Caco-2 (cell line): ENCODE measurements at regions not wholly inside any gene's neighbourhood (a gene's known extent, or its start where the extent isn't known, plus 50 kb on each side); places are given as distances from the start of the nearest gene placed in this dataset.

Experiments used
- BruUV-seq: library from RNA; stranded (reverse); fragments of 400-500 nt; replicated peaks from 2 replicates; lab custom pipeline; 2021; lab: Mats Ljungman, UMichigan
- CTCF ChIA-PET: fragments of 300-600 bp; sonication (Branson Sonifier 250); formaldehyde crosslinking; loops from one replicate; lab custom pipeline; 2022; ENCODE audit warnings: antibody characterized with exemption; lab: Charles Lee
- POLR2A ChIA-PET: fragments of 300-600 bp; sonication (Branson Sonifier 250); formaldehyde crosslinking; loops from one replicate; lab custom pipeline; 2022; ENCODE audit warnings: antibody characterized with exemption; lab: Charles Lee
- DNase-seq, 2 experiments: peaks; one replicate each; pipeline versions ENCODE4 v3.0.0 to v3.0.0-alpha.2; 2020 to 2022
- H3K27me3 ChIP-seq: replicated peaks from 2 replicates; pipeline ENCODE4 v1.6.0; 2011; ENCODE audit warnings: low read length; ENCODE audit not compliant: control insufficient read depth, insufficient read depth
- H3K36me3 ChIP-seq: 2 replicates; pipeline ENCODE4 v1.5.1; 2011; ENCODE audit warnings: low read length; ENCODE audit not compliant: control insufficient read depth, insufficient read depth
- H3K4me1 ChIP-seq: fragments of 250-450 bp; sonication (Bioruptor Pico); 2 replicates; pipeline ENCODE4 v1.5.1; 2020; ENCODE audit warnings: mild to moderate bottlenecking
- H3K4me3 ChIP-seq: 2 replicates; pipeline ENCODE4 v1.5.1; 2011; ENCODE audit warnings: low read depth, mild to moderate bottlenecking, control low read depth, low read length
- H3K9me3 ChIP-seq: fragments of 250-450 bp; sonication (Bioruptor Pico); 2 replicates; pipeline ENCODE4 v1.5.1; 2020; ENCODE audit warnings: mild to moderate bottlenecking, moderate library complexity
- H3K27ac Mint-ChIP-seq: one replicate; pipeline ENCODE4 v1.8.0; 2022; ENCODE audit warnings: mixed read lengths; ENCODE audit not compliant: unreplicated experiment
- H3K27me3 Mint-ChIP-seq: one replicate; pipeline ENCODE4 v1.8.0; 2022; ENCODE audit warnings: mixed read lengths; ENCODE audit not compliant: insufficient read depth, unreplicated experiment
- H3K36me3 Mint-ChIP-seq: one replicate; pipeline ENCODE4 v1.8.0; 2022; ENCODE audit warnings: mild to moderate bottlenecking, mixed read lengths; ENCODE audit not compliant: insufficient read depth, unreplicated experiment
- H3K4me1 Mint-ChIP-seq: one replicate; pipeline ENCODE4 v1.8.0; 2022; ENCODE audit warnings: low read depth, mixed read lengths; ENCODE audit not compliant: unreplicated experiment
- H3K4me3 Mint-ChIP-seq: one replicate; pipeline ENCODE4 v1.8.0; 2022; ENCODE audit warnings: mild to moderate bottlenecking, moderate library complexity, mixed read lengths; ENCODE audit not compliant: unreplicated experiment
- H3K9me3 Mint-ChIP-seq: one replicate; pipeline ENCODE4 v1.8.0; 2022; ENCODE audit warnings: mixed read lengths; ENCODE audit not compliant: unreplicated experiment
- intact Hi-C: fragments of 100-400 bp; cut with micrococcal nuclease; formaldehyde crosslinking; loops from one replicate; pipeline ENCODE4 v1.10.0; 2022; ENCODE audit not compliant: unreplicated experiment
- TF ChIP-seq, protein P1 (sequence below), 2 experiments: fragments of 200-600 bp in 1 of 2; IDR thresholded peaks; 1 replicate in 1 of 2; 2 replicates in 1 of 2; pipeline versions ENCODE4 v1.5.1 to v1.8.0; 2011 to 2022; ENCODE audit warnings: antibody characterized with exemption in 1 of 2, control low read depth in 1 of 2, inconsistent platforms in 1 of 2, low read depth in 1 of 2, low read length in 1 of 2, mild to moderate bottlenecking in 1 of 2, moderate library complexity in 1 of 2; ENCODE audit not compliant: insufficient read depth in 1 of 2, severe bottlenecking in 1 of 2, unreplicated experiment in 1 of 2

DNA sequence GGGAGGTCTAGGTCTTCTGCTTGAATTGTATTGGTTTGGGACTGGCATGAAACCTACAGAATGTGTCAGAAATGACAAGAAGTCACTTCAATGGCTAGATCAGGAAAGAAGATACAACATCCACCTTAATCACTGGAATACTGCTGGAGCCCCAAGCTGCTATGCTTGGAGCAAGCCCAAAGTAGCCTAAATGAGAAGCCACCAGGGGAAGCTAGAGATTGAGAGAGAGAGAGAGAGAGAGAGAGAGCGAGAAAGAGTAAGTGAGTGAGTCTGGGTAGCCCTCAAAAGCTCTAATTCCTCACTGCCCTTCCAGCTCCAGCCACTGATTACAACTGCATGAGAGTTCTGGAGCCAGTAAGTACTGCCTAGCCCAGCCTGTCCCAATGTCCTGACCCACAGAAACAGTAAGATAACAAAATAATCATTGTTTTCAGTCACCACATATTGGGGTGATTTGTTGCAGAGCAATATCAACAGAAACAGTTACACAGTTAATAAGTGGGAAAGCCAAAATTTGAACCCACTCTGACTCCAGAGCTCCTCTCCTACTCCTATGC lies 529.2 kb upstream of the GOLIM4 start:
- TF ChIP-seq, protein P1, sequence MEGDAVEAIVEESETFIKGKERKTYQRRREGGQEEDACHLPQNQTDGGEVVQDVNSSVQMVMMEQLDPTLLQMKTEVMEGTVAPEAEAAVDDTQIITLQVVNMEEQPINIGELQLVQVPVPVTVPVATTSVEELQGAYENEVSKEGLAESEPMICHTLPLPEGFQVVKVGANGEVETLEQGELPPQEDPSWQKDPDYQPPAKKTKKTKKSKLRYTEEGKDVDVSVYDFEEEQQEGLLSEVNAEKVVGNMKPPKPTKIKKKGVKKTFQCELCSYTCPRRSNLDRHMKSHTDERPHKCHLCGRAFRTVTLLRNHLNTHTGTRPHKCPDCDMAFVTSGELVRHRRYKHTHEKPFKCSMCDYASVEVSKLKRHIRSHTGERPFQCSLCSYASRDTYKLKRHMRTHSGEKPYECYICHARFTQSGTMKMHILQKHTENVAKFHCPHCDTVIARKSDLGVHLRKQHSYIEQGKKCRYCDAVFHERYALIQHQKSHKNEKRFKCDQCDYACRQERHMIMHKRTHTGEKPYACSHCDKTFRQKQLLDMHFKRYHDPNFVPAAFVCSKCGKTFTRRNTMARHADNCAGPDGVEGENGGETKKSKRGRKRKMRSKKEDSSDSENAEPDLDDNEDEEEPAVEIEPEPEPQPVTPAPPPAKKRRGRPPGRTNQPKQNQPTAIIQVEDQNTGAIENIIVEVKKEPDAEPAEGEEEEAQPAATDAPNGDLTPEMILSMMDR (IDR thresholded peaks at IDR 0.05; ENCODE audit: insufficient read depth in 1 of 2, low read depth in 1 of 2, low read length in 1 of 2, severe bottlenecking in 1 of 2, unreplicated experiment in 1 of 2): no peak

DNA sequence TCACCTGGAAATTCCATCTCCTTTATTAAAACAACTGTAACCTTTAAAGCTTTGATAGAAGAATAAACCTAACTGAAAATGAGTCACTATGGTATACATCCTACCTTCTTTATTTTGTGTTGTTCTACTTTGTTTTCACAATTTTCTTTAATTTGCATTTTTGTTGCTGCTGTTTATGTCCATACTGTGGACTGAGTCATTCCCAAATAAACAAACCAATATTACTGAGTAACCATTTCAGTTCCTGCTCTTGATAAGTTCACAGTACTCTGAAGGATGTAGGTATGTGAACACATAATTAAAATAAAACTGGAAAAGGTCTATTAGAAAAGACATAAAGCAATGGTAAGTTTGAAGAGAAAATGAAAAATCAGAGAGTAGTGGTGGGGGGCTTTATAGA lies 528.5 kb upstream of the GOLIM4 start:
- no peaks in the 10 kb centered on the region for H3K9me3 ChIP-seq
- CTCF ChIA-PET: interaction anchor here (1.1 kb wide), 1 partner anchor 223 kb away, joined by 5 read pairs; no protein-coding TSS in a partner anchor
- H3K4me1 ChIP-seq: no peaks in the 10 kb centered on the region
- TF ChIP-seq, protein P1 (IDR thresholded peaks at IDR 0.05; ENCODE audit: insufficient read depth in 1 of 2, low read depth in 1 of 2, low read length in 1 of 2, severe bottlenecking in 1 of 2, unreplicated experiment in 1 of 2): no peak
- no peak overlapping the region for H3K4me3 ChIP-seq
- Mint-ChIP-seq H3K4me3 (no peak overlapping the region), H3K9me3 (no peaks in the 10 kb centered on the region), H3K27me3 (peaks cover 8% of the 10 kb centered on the region), H3K27ac (no peak overlapping the region), H3K36me3 (no peaks in the 10 kb centered on the region), H3K4me1 (no peaks in the 10 kb centered on the region)
- H3K36me3 ChIP-seq: no peaks in the 10 kb centered on the region
- no peaks in the 10 kb centered on the region for H3K27me3 ChIP-seq
- no peak for DNase-seq
- intact Hi-C loops: loop anchor here (5.0 kb wide), 1 partner anchor 577 kb away; no protein-coding TSS in a partner anchor
- POLR2A ChIA-PET: no interaction called here
- no TSS peak for BruUV-seq

More for the DNA sequence above, 529.2 kb upstream of the GOLIM4 start:
- intact Hi-C loops: loop anchor here (5.0 kb wide), 1 partner anchor 578 kb away; no protein-coding TSS in a partner anchor
- no peaks in the 10 kb centered on the region for H3K36me3 Mint-ChIP-seq
- H3K9me3 ChIP-seq: no peaks in the 10 kb centered on the region
- POLR2A ChIA-PET: no interaction called here
- H3K27ac Mint-ChIP-seq: no peak overlapping the region
- H3K27me3 Mint-ChIP-seq: peaks cover 8% of the 10 kb centered on the region
- no peaks in the 10 kb centered on the region for H3K36me3 ChIP-seq
- no peaks in the 10 kb centered on the region for H3K4me1 Mint-ChIP-seq
- no peaks in the 10 kb centered on the region for H3K9me3 Mint-ChIP-seq
- no peaks in the 10 kb centered on the region for H3K4me1 ChIP-seq
- DNase-seq: no peak
- H3K27me3 ChIP-seq: no peaks in the 10 kb centered on the region
- CTCF ChIA-PET: interaction anchor here (1.1 kb wide), 1 partner anchor 222 kb away, joined by 5 read pairs; no protein-coding TSS in a partner anchor
- H3K4me3 Mint-ChIP-seq: no peak overlapping the region
- H3K4me3 ChIP-seq: no peak overlapping the region
- no TSS peak for BruUV-seq

DNA sequence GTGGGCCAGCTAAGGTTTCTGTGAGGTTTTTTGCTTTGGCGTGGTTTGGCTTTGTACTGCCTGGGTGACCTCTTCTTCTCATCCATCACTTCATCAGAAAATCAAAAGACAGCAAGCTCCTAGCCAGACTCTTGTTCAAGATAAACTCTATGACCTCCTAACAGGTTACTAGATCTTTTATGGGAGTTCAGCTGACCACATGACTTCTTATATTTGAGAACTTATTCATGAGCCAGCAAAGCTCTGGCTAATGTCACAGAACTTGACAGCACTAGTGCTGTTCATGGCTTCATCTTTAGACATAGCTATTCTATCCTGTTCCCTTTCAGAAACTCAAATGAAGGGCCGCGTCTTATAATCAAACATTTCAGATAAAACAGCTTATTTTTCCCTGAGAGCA lies 527.1 kb upstream of the GOLIM4 start:
- no peaks in the 10 kb centered on the region for H3K36me3 ChIP-seq
- no peaks in the 10 kb centered on the region for H3K9me3 ChIP-seq
- no peaks in the 10 kb centered on the region for H3K27me3 ChIP-seq
- intact Hi-C loops: loop anchor here (5.0 kb wide), 1 partner anchor 575 kb away; no protein-coding TSS in a partner anchor
- no peak for DNase-seq
- H3K4me3 ChIP-seq: no peak overlapping the region
- POLR2A ChIA-PET: no interaction called here
- Mint-ChIP-seq H3K4me1 (no peaks in the 10 kb centered on the region), H3K27me3 (peaks cover 8% of the 10 kb centered on the region), H3K36me3 (no peaks in the 10 kb centered on the region), H3K4me3 (no peak overlapping the region), H3K27ac (no peak overlapping the region), H3K9me3 (no peaks in the 10 kb centered on the region)
- BruUV-seq: no TSS peak
- no peaks in the 10 kb centered on the region for H3K4me1 ChIP-seq
- TF ChIP-seq, protein P1 (IDR thresholded peaks at IDR 0.05; ENCODE audit: insufficient read depth in 1 of 2, low read depth in 1 of 2, low read length in 1 of 2, severe bottlenecking in 1 of 2, unreplicated experiment in 1 of 2): no peak
- CTCF ChIA-PET: no interaction called here
